H1 (cell line): ENCODE measurements at regions not wholly inside any gene's neighbourhood (a gene's known extent, or its start where the extent isn't known, plus 50 kb on each side); places are given as distances from the start of the nearest gene placed in this dataset.

Experiments used
- CTCF ChIA-PET: fragments of 300-600 bp; sonication (Branson Sonifier 250); formaldehyde crosslinking; loops from one replicate; lab custom pipeline; 2021; ENCODE audit not compliant: partially characterized antibody; lab: Charles Lee
- POLR2A ChIA-PET: fragments of 300-600 bp; sonication (Branson Sonifier 250); formaldehyde crosslinking; loops from one replicate; lab custom pipeline; 2021; ENCODE audit warnings: inconsistent platforms; ENCODE audit not compliant: partially characterized antibody; lab: Charles Lee
- DNase-seq, 2 experiments: peaks; one replicate each; pipeline versions ENCODE4 v3.0.0 to v3.0.0-alpha.2; 2010 to 2022; ENCODE audit warnings: low spot score in 2 of 2, low read depth in 1 of 2, mixed read lengths in 1 of 2
- FAIRE-seq: peaks from 2 replicates; lab custom pipeline; 2011; peaks lifted over from hg19 to GRCh38; lab: Jason Lieb, UNC
- H2AFZ ChIP-seq: 2 replicates; pipeline ENCODE4 v1.8.1; 2012; ENCODE audit warnings: low read length, inconsistent platforms
- H2AK5ac ChIP-seq: 2 replicates; pipeline ENCODE4 v1.6.1; 2013; ENCODE audit warnings: low read depth, low read length
- H2BK120ac ChIP-seq: replicated peaks from 2 replicates; pipeline ENCODE3; 2013; ENCODE audit warnings: low read depth, low read length, inconsistent platforms
- H2BK12ac ChIP-seq: 2 replicates; pipeline ENCODE4 v1.6.1; 2013; ENCODE audit warnings: low read depth, low read length
- H2BK15ac ChIP-seq: 2 replicates; pipeline ENCODE4 v1.6.1; 2013; ENCODE audit warnings: low read length
- H2BK20ac ChIP-seq: 2 replicates; pipeline ENCODE4 v1.6.1; 2013; ENCODE audit warnings: low read length
- H2BK5ac ChIP-seq: 2 replicates; pipeline ENCODE4 v1.6.1; 2013; ENCODE audit warnings: low read depth, low read length
- H3K14ac ChIP-seq: 2 replicates; pipeline ENCODE4 v1.6.1; 2013; ENCODE audit warnings: inconsistent platforms; ENCODE audit not compliant: insufficient read length
- H3K18ac ChIP-seq: 2 replicates; pipeline ENCODE4 v1.6.1; 2013; ENCODE audit warnings: low read length; ENCODE audit errors: extremely low read depth
- H3K23ac ChIP-seq: 2 replicates; pipeline ENCODE4 v1.6.1; 2013; ENCODE audit warnings: inconsistent platforms; ENCODE audit not compliant: insufficient read length
- H3K23me2 ChIP-seq: 2 replicates; pipeline ENCODE4 v1.6.1; 2013; ENCODE audit warnings: low read depth, low read length
- H3K27ac ChIP-seq: 2 replicates; pipeline ENCODE4 v1.6.1; 2011; ENCODE audit warnings: low read depth, low read length, inconsistent platforms
- H3K27me3 ChIP-seq, 4 experiments: replicated peaks in 1 of 4; 1 replicate in 1 of 4; 2 replicates in 3 of 4; pipeline versions ENCODE4 v1.6.1 to v1.8.1; 2011 to 2013; ENCODE audit warnings: low read length in 3 of 4, mild to moderate bottlenecking in 3 of 4, inconsistent platforms in 2 of 4, mixed read lengths in 2 of 4, moderate library complexity in 1 of 4; ENCODE audit not compliant: control insufficient read depth in 3 of 4, insufficient read depth in 3 of 4; ENCODE audit errors: extremely low read depth in 1 of 4
- H3K36me3 ChIP-seq, 4 experiments: 2 replicates each; pipeline versions ENCODE4 v1.6.1 to v1.8.1; 2011 to 2013; ENCODE audit warnings: mild to moderate bottlenecking in 4 of 4, low read length in 3 of 4, moderate library complexity in 2 of 4, control low read depth in 1 of 4, inconsistent platforms in 1 of 4; ENCODE audit not compliant: insufficient read depth in 4 of 4, control insufficient read depth in 2 of 4
- H3K4ac ChIP-seq: replicated peaks from 2 replicates; pipeline ENCODE3; 2013; ENCODE audit warnings: low read length, low read depth, mixed read lengths, inconsistent platforms; ENCODE audit not compliant: insufficient read length
- H3K4me1 ChIP-seq, 4 experiments: replicated peaks in 1 of 4; 1 replicate in 1 of 4; 2 replicates in 3 of 4; pipeline versions ENCODE4 v1.6.1 to v1.8.1; 2011 to 2013; ENCODE audit warnings: low read length in 3 of 4, inconsistent platforms in 2 of 4, mixed read lengths in 1 of 4; ENCODE audit not compliant: insufficient read depth in 4 of 4, control insufficient read depth in 3 of 4
- H3K4me2 ChIP-seq, 2 experiments: 2 replicates each; pipeline versions ENCODE4 v1.6.1 to v1.8.1; 2011 to 2013; ENCODE audit warnings: low read depth in 2 of 2, low read length in 2 of 2, control low read depth in 1 of 2, inconsistent platforms in 1 of 2, mild to moderate bottlenecking in 1 of 2; ENCODE audit not compliant: insufficient read depth in 1 of 2
- H3K4me3 ChIP-seq, 4 experiments: fragments of 200-600, 300-600 bp in 1 of 4; sonication (generic), shearing (Covaris generic), sonication (Bioruptor Twin) in 1 of 4; 2 replicates each; pipeline versions ENCODE4 v1.5.1 to v1.8.1; 2011 to 2016; ENCODE audit warnings: low read length in 4 of 4, low read depth in 3 of 4, control low read depth in 2 of 4, inconsistent platforms in 2 of 4, mild to moderate bottlenecking in 2 of 4, mixed read lengths in 1 of 4, moderate library complexity in 1 of 4; ENCODE audit not compliant: insufficient read depth in 2 of 4; ENCODE audit errors: extremely low read depth in 1 of 4
- H3K56ac ChIP-seq: replicated peaks from 2 replicates; pipeline ENCODE3; 2013; ENCODE audit warnings: low read depth, mild to moderate bottlenecking, mixed read lengths, low read length, inconsistent platforms; ENCODE audit not compliant: insufficient read length
- H3K79me1 ChIP-seq: 2 replicates; pipeline ENCODE4 v1.6.1; 2013; ENCODE audit warnings: low read depth, low read length, control low read depth
- H3K79me2 ChIP-seq, 2 experiments: 2 replicates each; pipeline versions ENCODE4 v1.6.1 to v1.8.1; 2012 to 2013; ENCODE audit warnings: low read length in 2 of 2, mild to moderate bottlenecking in 2 of 2, inconsistent platforms in 1 of 2; ENCODE audit not compliant: insufficient read depth in 2 of 2, control insufficient read depth in 1 of 2
- H3K9ac ChIP-seq, 4 experiments: replicated peaks in 1 of 4; 1 replicate in 1 of 4; 2 replicates in 3 of 4; pipeline versions ENCODE4 v1.6.1 to v1.8.1; 2011 to 2013; ENCODE audit warnings: low read depth in 3 of 4, low read length in 3 of 4, control low read depth in 2 of 4, mild to moderate bottlenecking in 2 of 4, moderate library complexity in 2 of 4, inconsistent platforms in 1 of 4; ENCODE audit errors: extremely low read depth in 1 of 4
- H3K9me3 ChIP-seq, 2 experiments: 2 replicates each; pipeline versions ENCODE4 v1.6.1 to v1.8.1; 2012 to 2013; ENCODE audit warnings: mild to moderate bottlenecking in 2 of 2, moderate library complexity in 2 of 2, control low read depth in 1 of 2, inconsistent platforms in 1 of 2, low read depth in 1 of 2, low read length in 1 of 2, mixed read lengths in 1 of 2; ENCODE audit not compliant: insufficient read depth in 2 of 2
- H4K20me1 ChIP-seq, 2 experiments: replicated peaks in 1 of 2; 2 replicates each; pipeline versions ENCODE3 to v1.8.1; 2011 to 2013; ENCODE audit warnings: inconsistent platforms in 2 of 2, low read length in 2 of 2, mild to moderate bottlenecking in 1 of 2; ENCODE audit not compliant: insufficient read depth in 2 of 2, control insufficient read depth in 1 of 2
- H4K5ac ChIP-seq: 2 replicates; pipeline ENCODE4 v1.6.1; 2013; ENCODE audit warnings: low read length, low read depth, mixed read lengths, inconsistent platforms; ENCODE audit not compliant: insufficient read length
- H4K8ac ChIP-seq: 2 replicates; pipeline ENCODE4 v1.8.0; 2013; ENCODE audit warnings: mild to moderate bottlenecking, moderate library complexity, low read length, inconsistent platforms; ENCODE audit not compliant: insufficient read depth; ENCODE audit errors: extremely low read depth
- H4K91ac ChIP-seq: replicated peaks from 2 replicates; pipeline ENCODE3; 2013; ENCODE audit warnings: low read length, mixed read lengths, inconsistent platforms; ENCODE audit not compliant: insufficient read length
- BRCA1 ChIP-seq: IDR thresholded peaks from 2 replicates; pipeline ENCODE4 v1.6.1; 2012; ENCODE audit warnings: low read depth, low read length, improper control_type of control experiment
- HDAC2 ChIP-seq, 2 experiments: fragments of 300-600 bp in 1 of 2; sonication (generic) in 1 of 2; IDR thresholded peaks; 2 replicates each; pipeline ENCODE4 v1.6.1; 2011 to 2012; ENCODE audit warnings: low read depth in 2 of 2, low read length in 2 of 2, mild to moderate bottlenecking in 2 of 2, moderate library complexity in 2 of 2, borderline replicate concordance in 1 of 2, inconsistent platforms in 1 of 2
- JUND ChIP-seq: IDR thresholded peaks from 2 replicates; pipeline ENCODE4 v1.6.1; 2011; ENCODE audit warnings: mild to moderate bottlenecking, improper control_type of control experiment, low read length
- KDM4A ChIP-seq: IDR thresholded peaks from one replicate; pipeline ENCODE4 v1.7.1; 2012; ENCODE audit warnings: low read depth, mild to moderate bottlenecking, moderate library complexity, low read length, inconsistent platforms; ENCODE audit not compliant: severe bottlenecking
- MAFK ChIP-seq: IDR thresholded peaks from 2 replicates; pipeline ENCODE4 v1.6.1; 2012; ENCODE audit warnings: low read depth, mild to moderate bottlenecking, improper control_type of control experiment, low read length
- NANOG ChIP-seq: IDR thresholded peaks from 2 replicates; pipeline ENCODE4 v1.6.1; 2011; ENCODE audit warnings: low read length, low read depth, mild to moderate bottlenecking, inconsistent platforms; ENCODE audit not compliant: insufficient read depth, poor library complexity, severe bottlenecking
- RXRA ChIP-seq: IDR thresholded peaks from 2 replicates; pipeline ENCODE4 v1.6.1; 2011; ENCODE audit warnings: low read depth, mild to moderate bottlenecking, low read length, moderate library complexity; ENCODE audit not compliant: insufficient read depth
- SAP30 ChIP-seq: fragments of 300-600 bp; sonication (generic); IDR thresholded peaks from 2 replicates; pipeline ENCODE4 v1.7.1; 2012; ENCODE audit warnings: low read length, moderate library complexity, mild to moderate bottlenecking, inconsistent platforms; ENCODE audit not compliant: insufficient read depth, insufficient replicate concordance
- SIX5 ChIP-seq: IDR thresholded peaks from 2 replicates; pipeline ENCODE4 v1.6.1; 2011; ENCODE audit warnings: mild to moderate bottlenecking, low read depth, low read length
- TBP ChIP-seq: IDR thresholded peaks from 2 replicates; pipeline ENCODE4 v1.6.1; 2011; ENCODE audit warnings: low read depth, low read length, improper control_type of control experiment
- YY1 ChIP-seq: IDR thresholded peaks from 2 replicates; pipeline ENCODE4 v1.6.1; 2011; ENCODE audit warnings: low read depth, mild to moderate bottlenecking, low read length
- WGBS, 2 experiments: shearing (Covaris generic) in 1 of 2; methylation state at CpG; one replicate each; pipeline versions ENCODE4 v1.1.6 to v1.1.7; 2013 to 2015; ENCODE audit warnings: low lambda C conversion rate in 2 of 2, mixed read lengths in 2 of 2, inconsistent platforms in 1 of 2, low coverage in 1 of 2, missing lambda C conversion rate in 1 of 2; ENCODE audit not compliant: insufficient replicate concordance in 2 of 2, insufficient coverage in 1 of 2, insufficient read length in 1 of 2; ENCODE audit errors: extremely low coverage in 1 of 2, missing lambda C conversion rate in 1 of 2; 5-methylcytosine and 5-hydroxymethylcytosine counted together
- TF ChIP-seq, protein P1 (sequence below): IDR thresholded peaks from 2 replicates; pipeline ENCODE4 v1.6.1; 2012; ENCODE audit warnings: low read length, inconsistent platforms

DNA sequence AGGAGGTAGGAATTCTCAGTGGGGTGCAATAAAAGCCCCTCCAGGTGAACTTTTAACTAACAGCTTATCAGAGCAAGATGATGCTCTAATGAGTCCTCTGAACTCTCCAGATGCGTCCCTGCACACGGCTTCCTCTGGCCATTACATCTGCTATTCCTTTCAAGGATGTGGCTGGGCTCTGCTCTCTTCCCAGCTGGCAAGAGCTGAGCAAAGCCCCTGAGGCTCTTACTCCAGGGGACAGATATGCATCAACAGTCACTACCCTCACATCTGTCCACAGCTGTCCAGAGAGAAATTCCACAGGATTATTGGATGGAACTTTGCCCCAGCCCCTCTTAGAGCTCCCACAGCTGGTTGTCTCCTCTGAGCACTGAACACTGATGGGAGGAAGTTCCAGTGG lies 267.8 kb downstream of the C1orf94 start:
- no peaks in the 10 kb centered on the region for H3K9me3 ChIP-seq
- no peak overlapping the region for H3K27ac ChIP-seq
- FAIRE-seq (no peak), DNase-seq (no peak)
- H3K4me1 ChIP-seq: no peaks in the 10 kb centered on the region
- H3K27me3 ChIP-seq: no peaks in the 10 kb centered on the region
- no peak overlapping the region for H4K91ac ChIP-seq
- no peaks in the 10 kb centered on the region for H3K23me2 ChIP-seq
- WGBS, 2 experiments: 100% methylated on average over 2 of the region's 2 CpGs; no CpG with 5 or more reads in 1 of the 2 experiments
- no peak overlapping the region for H3K4me3 ChIP-seq
- no peak overlapping the region for H2BK12ac ChIP-seq
- H3K79me2 ChIP-seq: no peaks in the 10 kb centered on the region
- H4K20me1 ChIP-seq: no peaks in the 10 kb centered on the region
- H4K5ac ChIP-seq: no peak overlapping the region
- H2BK20ac ChIP-seq: no peak overlapping the region
- no peak overlapping the region for H3K4me2 ChIP-seq
- no peaks in the 10 kb centered on the region for H3K36me3 ChIP-seq
- CTCF ChIA-PET: interaction anchor here (0.7 to 2.1 kb wide), 5 partner anchors 12 to 196 kb away, joined by 3 to 6 read pairs (median 4); no protein-coding TSS in a partner anchor
- H3K79me1 ChIP-seq: no peaks in the 10 kb centered on the region
- POLR2A ChIA-PET: no interaction called here
- no peak overlapping the region for H3K4ac ChIP-seq
- H2AK5ac ChIP-seq: no peak overlapping the region
- no peak overlapping the region for H2BK15ac ChIP-seq
- no peak overlapping the region for H3K9ac ChIP-seq
- no peak overlapping the region for H2BK120ac ChIP-seq
- H3K18ac ChIP-seq: no peak overlapping the region
- no peak overlapping the region for H3K23ac ChIP-seq
- no peak overlapping the region for H4K8ac ChIP-seq
- no peak overlapping the region for H2AFZ ChIP-seq
- H2BK5ac ChIP-seq: no peak overlapping the region
- no peak overlapping the region for H3K14ac ChIP-seq
- no peak overlapping the region for H3K56ac ChIP-seq
- TF ChIP-seq JUND (no peak), SIX5 (no peak), RXRA (no peak), MAFK (no peak), NANOG (no peak), TBP (no peak), HDAC2 (IDR thresholded peaks at IDR 0.05; ENCODE audit: borderline replicate concordance in 1 of 2, low read depth in 2 of 2, low read length in 2 of 2) (no peak), BRCA1 (no peak), YY1 (no peak), KDM4A (no peak), SAP30 (no peak)
- TF ChIP-seq, protein P1, sequence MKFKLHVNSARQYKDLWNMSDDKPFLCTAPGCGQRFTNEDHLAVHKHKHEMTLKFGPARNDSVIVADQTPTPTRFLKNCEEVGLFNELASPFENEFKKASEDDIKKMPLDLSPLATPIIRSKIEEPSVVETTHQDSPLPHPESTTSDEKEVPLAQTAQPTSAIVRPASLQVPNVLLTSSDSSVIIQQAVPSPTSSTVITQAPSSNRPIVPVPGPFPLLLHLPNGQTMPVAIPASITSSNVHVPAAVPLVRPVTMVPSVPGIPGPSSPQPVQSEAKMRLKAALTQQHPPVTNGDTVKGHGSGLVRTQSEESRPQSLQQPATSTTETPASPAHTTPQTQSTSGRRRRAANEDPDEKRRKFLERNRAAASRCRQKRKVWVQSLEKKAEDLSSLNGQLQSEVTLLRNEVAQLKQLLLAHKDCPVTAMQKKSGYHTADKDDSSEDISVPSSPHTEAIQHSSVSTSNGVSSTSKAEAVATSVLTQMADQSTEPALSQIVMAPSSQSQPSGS: no peak
